Thyroid gland (tissue), 4 donors: ENCODE measurements at regions not wholly inside any gene's neighbourhood (a gene's known extent, or its start where the extent isn't known, plus 50 kb on each side); places are given as distances from the start of the nearest gene placed in this dataset.

ENCODE experiments used
- DNase-seq, 2 donors: peaks; one replicate each; pipeline ENCODE4 v3.0.0-alpha.2; 2019
- H3K27ac ChIP-seq, 3 donors: fragments of 200-600 bp; sonication (generic); 1 replicate in 2 of 3; 2 replicates in 1 of 3; pipeline ENCODE4 v1.5.1; 2016 to 2019; ENCODE audit warnings: mild to moderate bottlenecking in 1 of 3, moderate library complexity in 1 of 3
- H3K27me3 ChIP-seq: fragments of 200-600 bp; sonication (generic); one replicate; pipeline ENCODE4 v1.5.1; 2019
- H3K36me3 ChIP-seq, 2 donors: fragments of 200-600 bp; sonication (generic); one replicate each; pipeline ENCODE4 v1.5.1; 2016 to 2019
- H3K4me1 ChIP-seq, 2 donors: fragments of 200-600 bp; sonication (generic); one replicate each; pipeline ENCODE4 v1.5.1; 2017 to 2019
- H3K4me3 ChIP-seq, 3 donors: fragments of 200-600 bp; sonication (generic); replicated peaks in 1 of 3; 1 replicate in 2 of 3; 2 replicates in 1 of 3; pipeline ENCODE4 v1.5.1; 2016; ENCODE audit warnings: mild to moderate bottlenecking in 1 of 3
- H3K9me3 ChIP-seq: fragments of 200-600 bp; sonication (generic); one replicate; pipeline ENCODE4 v1.5.1; 2017
- POLR2A ChIP-seq, 2 donors: fragments of 450-650 bp; IDR thresholded peaks; one replicate each; pipeline ENCODE4 v1.6.1; 2017; ENCODE audit warnings: antibody characterized with exemption in 2 of 2, mild to moderate bottlenecking in 2 of 2, moderate library complexity in 1 of 2
- WGBS, 2 donors: methylation state at CpG; one replicate each; pipeline ENCODE4 v1.1.5; 2017; 5-methylcytosine and 5-hydroxymethylcytosine counted together
- intact Hi-C: fragments of 100-400 bp; cut with DNase I; formaldehyde crosslinking; loops from one replicate; pipeline ENCODE4 v1.15.1; 2023
- TF ChIP-seq, protein P1 (sequence below), 6 experiments: fragments of 200-600 bp in 3 of 6; fragments of 450-650 bp in 3 of 6; sonication (generic) in 3 of 6; IDR thresholded peaks; one replicate each; pipeline ENCODE4 v1.5.1; 2016 to 2019; ENCODE audit warnings: antibody characterized with exemption in 6 of 6, mild to moderate bottlenecking in 2 of 6, inconsistent platforms in 1 of 6, moderate library complexity in 1 of 6

DNA sequence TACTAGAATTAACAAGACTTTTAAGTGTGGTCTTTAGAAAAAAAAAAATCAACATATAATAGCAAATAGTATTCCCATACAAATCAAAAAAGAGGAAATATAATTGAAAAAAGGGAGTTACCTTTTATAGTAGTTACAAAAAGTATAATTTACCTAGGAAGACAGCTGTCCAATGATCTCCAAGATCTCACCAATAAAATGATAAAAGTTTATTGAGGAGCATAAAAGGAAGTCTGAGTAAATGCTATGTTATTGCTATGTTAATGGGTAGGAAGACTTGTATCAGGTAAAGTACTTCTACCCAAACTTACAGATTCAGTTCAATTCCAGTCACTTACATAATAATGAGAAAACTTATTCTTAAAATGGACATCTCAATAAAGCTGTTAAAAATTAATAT, 379.0 kb upstream of the TPM1 start:
- Histone ChIP-seq H3K27ac (no peak overlapping the region), H3K4me1 (peaks cover 0 to 6% of the 10 kb centered on the region in 2 donors), H3K4me3 (no peak overlapping the region), H3K9me3 (no peaks in the 10 kb centered on the region), H3K27me3 (no peaks in the 10 kb centered on the region), H3K36me3 (no peaks in the 10 kb centered on the region)
- DNase-seq: no peak
- TF ChIP-seq, protein P1, sequence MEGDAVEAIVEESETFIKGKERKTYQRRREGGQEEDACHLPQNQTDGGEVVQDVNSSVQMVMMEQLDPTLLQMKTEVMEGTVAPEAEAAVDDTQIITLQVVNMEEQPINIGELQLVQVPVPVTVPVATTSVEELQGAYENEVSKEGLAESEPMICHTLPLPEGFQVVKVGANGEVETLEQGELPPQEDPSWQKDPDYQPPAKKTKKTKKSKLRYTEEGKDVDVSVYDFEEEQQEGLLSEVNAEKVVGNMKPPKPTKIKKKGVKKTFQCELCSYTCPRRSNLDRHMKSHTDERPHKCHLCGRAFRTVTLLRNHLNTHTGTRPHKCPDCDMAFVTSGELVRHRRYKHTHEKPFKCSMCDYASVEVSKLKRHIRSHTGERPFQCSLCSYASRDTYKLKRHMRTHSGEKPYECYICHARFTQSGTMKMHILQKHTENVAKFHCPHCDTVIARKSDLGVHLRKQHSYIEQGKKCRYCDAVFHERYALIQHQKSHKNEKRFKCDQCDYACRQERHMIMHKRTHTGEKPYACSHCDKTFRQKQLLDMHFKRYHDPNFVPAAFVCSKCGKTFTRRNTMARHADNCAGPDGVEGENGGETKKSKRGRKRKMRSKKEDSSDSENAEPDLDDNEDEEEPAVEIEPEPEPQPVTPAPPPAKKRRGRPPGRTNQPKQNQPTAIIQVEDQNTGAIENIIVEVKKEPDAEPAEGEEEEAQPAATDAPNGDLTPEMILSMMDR (IDR thresholded peaks at IDR 0.05): no peak
- no peak for TF ChIP-seq POLR2A (IDR thresholded peaks at IDR 0.05)
- intact Hi-C loops: no loop called here

DNA sequence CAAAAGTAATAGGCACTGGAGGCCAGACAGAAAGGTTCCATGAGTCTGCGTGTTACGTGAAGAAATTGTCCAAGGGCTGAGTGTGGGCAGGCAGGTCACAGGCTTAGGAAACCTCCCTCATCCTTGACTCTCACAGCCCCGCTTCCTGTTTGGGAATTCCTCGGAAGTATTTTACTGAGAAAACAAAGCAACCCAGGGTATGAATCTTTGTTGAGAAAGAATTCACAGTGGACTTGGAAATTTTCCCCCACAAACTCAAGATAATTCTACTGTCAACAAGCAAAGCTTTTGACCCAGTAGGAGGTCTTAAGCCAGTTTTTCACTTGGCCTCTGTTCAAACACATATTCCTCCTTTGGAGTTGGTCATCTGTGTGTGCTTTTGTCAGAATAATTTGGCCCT, 377.1 kb upstream of the TPM1 start:
- Histone ChIP-seq H3K4me1 (peaks cover 0 to 6% of the 10 kb centered on the region in 2 donors), H3K36me3 (no peaks in the 10 kb centered on the region), H3K27ac (no peak overlapping the region), H3K9me3 (no peaks in the 10 kb centered on the region), H3K4me3 (no peak overlapping the region), H3K27me3 (no peaks in the 10 kb centered on the region)
- DNase-seq: no peak
- WGBS, 2 donors: 64 to 77% methylated on average over 4 of the region's 4 CpGs
- intact Hi-C loops: no loop called here
- no peak for TF ChIP-seq POLR2A (IDR thresholded peaks at IDR 0.05)
- TF ChIP-seq, protein P1 (IDR thresholded peaks at IDR 0.05): no peak

DNA sequence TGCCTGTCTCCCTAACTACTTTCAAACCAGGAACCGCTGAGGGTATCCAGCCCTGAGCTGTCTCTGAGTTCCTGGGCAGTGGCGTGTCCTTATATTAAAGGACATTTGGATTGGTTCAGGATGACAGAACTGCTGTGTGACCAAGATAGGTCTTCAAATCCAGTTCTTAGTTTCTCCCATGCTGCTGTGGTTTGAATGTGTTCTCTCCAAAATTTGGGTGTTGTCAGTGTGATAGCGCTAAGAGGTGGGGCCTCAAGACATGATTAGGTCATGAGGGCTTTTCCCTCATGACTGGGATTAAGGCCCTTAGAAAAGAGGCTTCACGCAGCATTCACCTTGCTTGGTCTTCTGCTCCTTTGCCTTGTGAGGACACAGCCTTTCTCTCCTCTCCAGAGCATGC, 376.5 kb upstream of the TPM1 start:
- 91 to 95% methylated on average over 4 of the region's 4 CpGs for WGBS, 2 donors
- TF ChIP-seq, protein P1 (IDR thresholded peaks at IDR 0.05): no peak
- TF ChIP-seq POLR2A (IDR thresholded peaks at IDR 0.05): no peak
- intact Hi-C loops: no loop called here
- DNase-seq: no peak
- no peak overlapping the region for H3K27ac ChIP-seq
- H3K27me3 ChIP-seq: no peaks in the 10 kb centered on the region
- H3K36me3 ChIP-seq: no peaks in the 10 kb centered on the region
- H3K4me1 ChIP-seq: peaks cover 0 to 6% of the 10 kb centered on the region in 2 donors
- H3K9me3 ChIP-seq: no peaks in the 10 kb centered on the region
- H3K4me3 ChIP-seq: no peak overlapping the region

DNA sequence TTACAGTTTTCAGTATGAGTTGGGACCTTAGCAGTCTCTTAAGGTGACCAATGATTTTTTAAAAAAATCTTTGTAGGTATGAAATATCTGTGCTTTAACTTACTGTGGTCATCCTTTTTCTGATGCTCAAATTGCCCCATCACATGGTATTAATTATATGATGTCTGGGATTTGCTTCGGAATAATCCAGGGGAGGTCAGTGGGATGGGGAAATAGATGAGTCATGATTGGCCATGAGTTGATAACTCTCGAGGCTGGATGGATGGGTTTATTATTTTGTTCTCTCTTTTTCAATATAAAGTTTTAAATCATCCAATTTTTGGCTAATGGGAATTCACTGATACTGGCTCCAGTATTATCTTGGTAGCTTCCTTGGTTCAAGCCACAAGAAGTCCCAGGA, 370.3 kb upstream of the TPM1 start:
- 79 to 84% methylated on average over 2 of the region's 2 CpGs for WGBS, 2 donors
- intact Hi-C loops: no loop called here
- Histone ChIP-seq H3K27ac (no peak overlapping the region), H3K4me3 (no peak overlapping the region), H3K9me3 (no peaks in the 10 kb centered on the region), H3K4me1 (no peaks in the 10 kb centered on the region), H3K36me3 (no peaks in the 10 kb centered on the region), H3K27me3 (no peaks in the 10 kb centered on the region)
- TF ChIP-seq, protein P1 (IDR thresholded peaks at IDR 0.05): no peak
- TF ChIP-seq POLR2A (IDR thresholded peaks at IDR 0.05): no peak
- no peak for DNase-seq

DNA sequence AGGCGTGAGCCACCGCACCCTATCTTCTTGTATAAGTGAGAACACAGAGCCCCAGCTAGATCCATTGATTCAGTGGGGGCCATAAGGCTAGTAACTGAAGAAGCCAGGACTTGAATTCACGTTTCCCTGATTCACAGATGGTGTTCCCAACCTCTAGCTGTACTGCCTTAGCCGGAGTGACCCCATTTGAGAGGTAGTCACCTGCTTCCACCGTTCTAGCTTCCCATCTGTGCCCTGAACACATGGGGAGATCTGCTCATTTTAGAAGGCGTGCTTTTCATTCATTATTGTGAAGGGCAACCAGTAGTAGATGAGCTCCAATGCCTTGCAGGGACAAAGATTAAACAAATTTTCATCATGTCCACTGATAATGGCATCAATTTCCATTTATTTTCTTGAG, 365.7 kb upstream of the TPM1 start:
- 92 to 99% methylated on average over 6 of the region's 6 CpGs for WGBS, 2 donors

More for the DNA sequence above, 365.7 kb upstream of the TPM1 start:
- intact Hi-C loops: no loop called here
- H3K27ac ChIP-seq: no peak overlapping the region
- H3K9me3 ChIP-seq: no peaks in the 10 kb centered on the region
- no peak for TF ChIP-seq POLR2A (IDR thresholded peaks at IDR 0.05)
- TF ChIP-seq, protein P1 (IDR thresholded peaks at IDR 0.05): no peak
- H3K4me1 ChIP-seq: no peaks in the 10 kb centered on the region
- H3K4me3 ChIP-seq: no peak overlapping the region
- H3K27me3 ChIP-seq: no peaks in the 10 kb centered on the region
- H3K36me3 ChIP-seq: peaks cover 0 to 4% of the 10 kb centered on the region in 2 donors
- DNase-seq: no peak
